ENCODE measurements at regions not wholly inside any gene's neighbourhood (a gene's known extent, or its start where the extent isn't known, plus 50 kb on each side); places are given as distances from the start of the nearest gene placed in this dataset.

DNA sequence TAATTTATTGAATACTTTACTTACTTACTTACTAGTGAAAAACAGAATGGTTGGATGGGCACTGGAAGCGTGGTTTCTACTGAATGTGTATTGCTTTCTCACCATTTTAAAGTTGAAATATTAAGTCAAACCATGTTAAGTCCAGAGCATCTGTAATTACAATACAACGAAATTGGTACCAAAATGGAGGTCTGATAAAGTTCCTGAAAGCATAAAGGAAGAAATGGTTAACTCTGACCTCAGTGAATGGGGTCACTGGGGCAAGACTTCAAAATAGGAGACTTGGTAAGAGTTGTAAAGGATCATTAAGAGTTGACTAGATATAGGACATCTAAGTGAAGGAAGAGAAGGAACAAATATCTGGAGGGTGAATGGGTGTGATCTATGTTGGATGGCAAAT is 237.1 kb downstream of the MAF start:
- H3K9me3 ChIP-seq (ENCODE audit: low read length), result no peaks in the 10 kb centered on the region
- H3K27me3 ChIP-seq (ENCODE audit: control insufficient read depth in 1 of 2, insufficient read depth in 2 of 2, low read length in 2 of 2), result peaks cover 0 to 5% of the 10 kb centered on the region in 2 experiments; a peak in 2 of 5 replicates
- no peaks in the 10 kb centered on the region for H3K36me3 ChIP-seq (replicated peaks in 1 of 2; ENCODE audit: control insufficient read depth in 1 of 2, insufficient read depth in 2 of 2, low read length in 2 of 2)
- CTCF ChIA-PET (ENCODE audit: low intra/inter-chr PET ratio, low total read pairs), result no interaction called here
- H3K4me1 ChIP-seq (ENCODE audit: insufficient read depth, low read length), result no peaks in the 10 kb centered on the region
- POLR2A ChIA-PET, result no interaction called here
- H3K79me2 ChIP-seq (ENCODE audit: insufficient read depth, low read length), result no peaks in the 10 kb centered on the region
- in situ Hi-C loops (cut with HindIII; ENCODE audit: extremely low pct_ligation_motif_present, low pct_unique_long_range_greater_than_20kb) (no loop called here), intact Hi-C loops (cut with micrococcal nuclease; ENCODE audit: unreplicated experiment) (no loop called here)
- H3K27ac ChIP-seq (ENCODE audit: extremely low read length, insufficient read depth, low read length), result no peak overlapping the region
- no peak overlapping the region for H3K9ac ChIP-seq (ENCODE audit: insufficient read depth, low read depth, low read length)
- no peak overlapping the region for H3K4me3 ChIP-seq (replicated peaks in 1 of 3; ENCODE audit: insufficient read depth in 1 of 3, low read depth in 2 of 3, low read length in 3 of 3)
- no peak for FAIRE-seq
- TF ChIP-seq, protein P1, sequence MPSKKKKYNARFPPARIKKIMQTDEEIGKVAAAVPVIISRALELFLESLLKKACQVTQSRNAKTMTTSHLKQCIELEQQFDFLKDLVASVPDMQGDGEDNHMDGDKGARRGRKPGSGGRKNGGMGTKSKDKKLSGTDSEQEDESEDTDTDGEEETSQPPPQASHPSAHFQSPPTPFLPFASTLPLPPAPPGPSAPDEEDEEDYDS (CRISPR knock-in tag; IDR thresholded peaks at IDR 0.05), result no peak
- TF ChIP-seq, protein P2, sequence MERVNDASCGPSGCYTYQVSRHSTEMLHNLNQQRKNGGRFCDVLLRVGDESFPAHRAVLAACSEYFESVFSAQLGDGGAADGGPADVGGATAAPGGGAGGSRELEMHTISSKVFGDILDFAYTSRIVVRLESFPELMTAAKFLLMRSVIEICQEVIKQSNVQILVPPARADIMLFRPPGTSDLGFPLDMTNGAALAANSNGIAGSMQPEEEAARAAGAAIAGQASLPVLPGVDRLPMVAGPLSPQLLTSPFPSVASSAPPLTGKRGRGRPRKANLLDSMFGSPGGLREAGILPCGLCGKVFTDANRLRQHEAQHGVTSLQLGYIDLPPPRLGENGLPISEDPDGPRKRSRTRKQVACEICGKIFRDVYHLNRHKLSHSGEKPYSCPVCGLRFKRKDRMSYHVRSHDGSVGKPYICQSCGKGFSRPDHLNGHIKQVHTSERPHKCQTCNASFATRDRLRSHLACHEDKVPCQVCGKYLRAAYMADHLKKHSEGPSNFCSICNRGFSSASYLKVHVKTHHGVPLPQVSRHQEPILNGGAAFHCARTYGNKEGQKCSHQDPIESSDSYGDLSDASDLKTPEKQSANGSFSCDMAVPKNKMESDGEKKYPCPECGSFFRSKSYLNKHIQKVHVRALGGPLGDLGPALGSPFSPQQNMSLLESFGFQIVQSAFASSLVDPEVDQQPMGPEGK (CRISPR knock-in tag; IDR thresholded peaks at IDR 0.05), result no peak
- TF ChIP-seq, protein P3, sequence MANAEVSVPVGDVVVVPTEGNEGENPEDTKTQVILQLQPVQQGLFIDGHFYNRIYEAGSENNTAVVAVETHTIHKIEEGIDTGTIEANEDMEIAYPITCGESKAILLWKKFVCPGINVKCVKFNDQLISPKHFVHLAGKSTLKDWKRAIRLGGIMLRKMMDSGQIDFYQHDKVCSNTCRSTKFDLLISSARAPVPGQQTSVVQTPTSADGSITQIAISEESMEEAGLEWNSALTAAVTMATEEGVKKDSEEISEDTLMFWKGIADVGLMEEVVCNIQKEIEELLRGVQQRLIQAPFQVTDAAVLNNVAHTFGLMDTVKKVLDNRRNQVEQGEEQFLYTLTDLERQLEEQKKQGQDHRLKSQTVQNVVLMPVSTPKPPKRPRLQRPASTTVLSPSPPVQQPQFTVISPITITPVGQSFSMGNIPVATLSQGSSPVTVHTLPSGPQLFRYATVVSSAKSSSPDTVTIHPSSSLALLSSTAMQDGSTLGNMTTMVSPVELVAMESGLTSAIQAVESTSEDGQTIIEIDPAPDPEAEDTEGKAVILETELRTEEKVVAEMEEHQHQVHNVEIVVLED (CRISPR knock-in tag; IDR thresholded peaks at IDR 0.05; ENCODE audit: borderline replicate concordance), result no peak
- TF ChIP-seq ZNF30 (CRISPR knock-in tag; IDR thresholded peaks at IDR 0.05) (no peak), TARDBP (CRISPR knock-in tag; IDR thresholded peaks at IDR 0.05) (no peak), ZNF776 (CRISPR knock-in tag; IDR thresholded peaks at IDR 0.05) (no peak), CENPT (CRISPR knock-in tag; IDR thresholded peaks at IDR 0.05; ENCODE audit: low read depth) (no peak), SRSF4 (IDR thresholded peaks at IDR 0.05; ENCODE audit: low read depth, low read length, poor library complexity, severe bottlenecking) (no peak), HNRNPK (IDR thresholded peaks at IDR 0.05; ENCODE audit: low read depth, low read length, poor library complexity, severe bottlenecking) (no peak), NCOA2 (CRISPR knock-in tag; IDR thresholded peaks at IDR 0.05) (no peak), POLR2A (IDR thresholded peaks at IDR 0.05; ENCODE audit: insufficient read depth in 1 of 2, low read depth in 2 of 2, low read length in 2 of 2) (no peak), PHF5A (CRISPR knock-in tag; IDR thresholded peaks at IDR 0.05; ENCODE audit: low read depth, unreplicated experiment) (no peak), ZNF17 (CRISPR knock-in tag; IDR thresholded peaks at IDR 0.05) (no peak), RBM22 (optimal IDR thresholded peaks at IDR 0.05; ENCODE audit: low read length) (no peak)
- TF ChIP-seq, protein P4, sequence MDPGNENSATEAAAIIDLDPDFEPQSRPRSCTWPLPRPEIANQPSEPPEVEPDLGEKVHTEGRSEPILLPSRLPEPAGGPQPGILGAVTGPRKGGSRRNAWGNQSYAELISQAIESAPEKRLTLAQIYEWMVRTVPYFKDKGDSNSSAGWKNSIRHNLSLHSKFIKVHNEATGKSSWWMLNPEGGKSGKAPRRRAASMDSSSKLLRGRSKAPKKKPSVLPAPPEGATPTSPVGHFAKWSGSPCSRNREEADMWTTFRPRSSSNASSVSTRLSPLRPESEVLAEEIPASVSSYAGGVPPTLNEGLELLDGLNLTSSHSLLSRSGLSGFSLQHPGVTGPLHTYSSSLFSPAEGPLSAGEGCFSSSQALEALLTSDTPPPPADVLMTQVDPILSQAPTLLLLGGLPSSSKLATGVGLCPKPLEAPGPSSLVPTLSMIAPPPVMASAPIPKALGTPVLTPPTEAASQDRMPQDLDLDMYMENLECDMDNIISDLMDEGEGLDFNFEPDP (CRISPR knock-in tag; conservative IDR thresholded peaks at IDR 0.05), result no peak
- TF ChIP-seq, protein P5, sequence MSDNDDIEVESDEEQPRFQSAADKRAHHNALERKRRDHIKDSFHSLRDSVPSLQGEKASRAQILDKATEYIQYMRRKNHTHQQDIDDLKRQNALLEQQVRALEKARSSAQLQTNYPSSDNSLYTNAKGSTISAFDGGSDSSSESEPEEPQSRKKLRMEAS (IDR thresholded peaks at IDR 0.05), result no peak
- TF ChIP-seq, protein P6, sequence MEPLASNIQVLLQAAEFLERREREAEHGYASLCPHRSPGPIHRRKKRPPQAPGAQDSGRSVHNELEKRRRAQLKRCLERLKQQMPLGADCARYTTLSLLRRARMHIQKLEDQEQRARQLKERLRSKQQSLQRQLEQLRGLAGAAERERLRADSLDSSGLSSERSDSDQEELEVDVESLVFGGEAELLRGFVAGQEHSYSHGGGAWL (CRISPR knock-in tag; IDR thresholded peaks at IDR 0.05), result no peak
- DNase-seq (ENCODE audit: low spot score), result no peak
- H2AFZ ChIP-seq (ENCODE audit: low read length), result no peak overlapping the region
- no peak overlapping the region for H3K4me2 ChIP-seq (ENCODE audit: low read depth, low read length)
- WGBS (ENCODE audit: low lambda C conversion rate), result under 1% methylated on average over 2 of the region's 2 CpGs
- no peak for ATAC-seq
- BruUV-seq (replicated peaks), result no TSS peak
- no peaks in the 10 kb centered on the region for H4K20me1 ChIP-seq (ENCODE audit: insufficient read depth, low read length)
